HG02623 (cell line): ENCODE measurements at regions not wholly inside any gene's neighbourhood (a gene's known extent, or its start where the extent isn't known, plus 50 kb on each side); places are given as distances from the start of the nearest gene placed in this dataset.
"Not testable (repeated sequence)": the region's sequence is repeated elsewhere in the genome, so short reads cannot be mapped to it uniquely, and the experiment has no call there.

Experiments
- ATAC-seq: cut with Tn5 transposase; IDR thresholded peaks from one replicate; pipeline ENCODE4 v1.9.1; 2021; ENCODE audit warnings: moderate library complexity; ENCODE audit not compliant: unreplicated experiment

- no peak for ATAC-seq
Measured at GRCh38 chr3:105976196-105976595, 107.4 kb upstream of the CBLB start.

GRCh38 chr3:105979961-105980360 is 111.1 kb upstream of the CBLB start:
- no peak for ATAC-seq

- ATAC-seq: no peak
Measured at GRCh38 chr3:105982207-105982606, 113.4 kb upstream of the CBLB start.

- no peak for ATAC-seq
Measured at GRCh38 chr3:105984837-105985236, 116.0 kb upstream of the CBLB start.

GRCh38 chr3:105986343-105986742 is 117.5 kb upstream of the CBLB start:
- ATAC-seq: not testable (repeated sequence)

GRCh38 chr3:105987809-105988208 is 119.0 kb upstream of the CBLB start:
- no peak for ATAC-seq

GRCh38 chr3:105988540-105989212 is 119.9 kb upstream of the CBLB start:
- ATAC-seq: no peak

GRCh38 chr3:105996781-105997180 is 128.0 kb upstream of the CBLB start:
- no peak for ATAC-seq

GRCh38 chr3:105997466-105997799 is 128.6 kb upstream of the CBLB start:
- ATAC-seq: no peak

GRCh38 chr3:105997800-105998526 is 129.2 kb upstream of the CBLB start:
- no peak for ATAC-seq

- ATAC-seq: no peak
Measured at GRCh38 chr3:105999856-106000255, 131.0 kb upstream of the CBLB start.

- ATAC-seq: no peak
Measured at GRCh38 chr3:106001923-106002322, 133.1 kb upstream of the CBLB start.

- ATAC-seq: no peak
Measured at GRCh38 chr3:106004137-106004681, 135.4 kb upstream of the CBLB start.

GRCh38 chr3:106004826-106005225 is 136.0 kb upstream of the CBLB start:
- ATAC-seq: no peak

- ATAC-seq: no peak
Measured at GRCh38 chr3:106006001-106006400, 137.2 kb upstream of the CBLB start.

- no peak for ATAC-seq
Measured at GRCh38 chr3:106006571-106006970, 137.8 kb upstream of the CBLB start.

- no peak for ATAC-seq
Measured at GRCh38 chr3:106007512-106007911, 138.7 kb upstream of the CBLB start.

GRCh38 chr3:106008766-106009165 is 140.0 kb upstream of the CBLB start:
- ATAC-seq: no peak

GRCh38 chr3:106010829-106011228 is 142.0 kb upstream of the CBLB start:
- no peak for ATAC-seq

- ATAC-seq: no peak
Measured at GRCh38 chr3:106013971-106014370, 145.2 kb upstream of the CBLB start.

GRCh38 chr3:106014518-106014917 is 145.7 kb upstream of the CBLB start:
- ATAC-seq: no peak

- no peak for ATAC-seq
Measured at GRCh38 chr3:106014971-106015370, 146.2 kb upstream of the CBLB start.
